Neuronal stem cell (in vitro differentiated cells): ENCODE measurements at regions not wholly inside any gene's neighbourhood (a gene's known extent, or its start where the extent isn't known, plus 50 kb on each side); places are given as distances from the start of the nearest gene placed in this dataset.

Source experiments
- DNase-seq: peaks from one replicate; pipeline ENCODE4 v3.0.0-alpha.2; 2013; ENCODE audit warnings: low spot score
- H2AFZ ChIP-seq: one replicate; pipeline ENCODE4 v1.6.1; 2013; ENCODE audit warnings: mild to moderate bottlenecking, low read length, inconsistent platforms
- H2AK5ac ChIP-seq: 2 replicates; pipeline ENCODE4 v1.6.1; 2013; ENCODE audit warnings: low read depth, mild to moderate bottlenecking, inconsistent platforms, low read length, moderate library complexity, mixed read lengths
- H2BK120ac ChIP-seq: 2 replicates; pipeline ENCODE4 v1.6.1; 2013; ENCODE audit warnings: low read depth, mild to moderate bottlenecking, inconsistent platforms, low read length, moderate library complexity, mixed read lengths
- H2BK12ac ChIP-seq: one replicate; pipeline ENCODE4 v1.6.1; 2013; ENCODE audit warnings: low read length, inconsistent platforms
- H2BK15ac ChIP-seq: 2 replicates; pipeline ENCODE4 v1.6.1; 2013; ENCODE audit warnings: mild to moderate bottlenecking, low read length, inconsistent platforms, mixed read lengths
- H2BK5ac ChIP-seq: one replicate; pipeline ENCODE4 v1.6.1; 2013; ENCODE audit warnings: inconsistent platforms, mild to moderate bottlenecking, low read length, moderate library complexity
- H3K14ac ChIP-seq: one replicate; pipeline ENCODE4 v1.6.1; 2013; ENCODE audit warnings: low read length, inconsistent platforms
- H3K18ac ChIP-seq: 2 replicates; pipeline ENCODE4 v1.6.1; 2013; ENCODE audit warnings: low read length, inconsistent platforms
- H3K23ac ChIP-seq: 2 replicates; pipeline ENCODE4 v1.6.1; 2013; ENCODE audit warnings: low read depth, mild to moderate bottlenecking, mixed read lengths, low read length, inconsistent platforms; ENCODE audit not compliant: poor library complexity
- H3K27ac ChIP-seq: replicated peaks from 3 replicates; pipeline ENCODE4 v1.5.1; 2013; ENCODE audit warnings: low read length, inconsistent platforms
- H3K27me3 ChIP-seq, 3 experiments: 2 replicates each; pipeline ENCODE4 v1.6.1; 2013; ENCODE audit warnings: low read length in 3 of 3, mild to moderate bottlenecking in 2 of 3, inconsistent platforms in 1 of 3, low read depth in 1 of 3, mixed read lengths in 1 of 3, moderate library complexity in 1 of 3; ENCODE audit not compliant: control insufficient read depth in 3 of 3, insufficient read depth in 3 of 3
- H3K36me3 ChIP-seq, 2 donors: replicated peaks in 1 of 2; 2 replicates each; pipeline ENCODE4 v1.6.1; 2013; ENCODE audit warnings: low read length in 2 of 2; ENCODE audit not compliant: control insufficient read depth in 2 of 2, insufficient read depth in 2 of 2
- H3K4ac ChIP-seq: 2 replicates; pipeline ENCODE4 v1.6.1; 2013; ENCODE audit warnings: inconsistent platforms, mild to moderate bottlenecking, low read length, moderate library complexity
- H3K4me1 ChIP-seq, 2 donors: 1 replicate in 1 of 2; 2 replicates in 1 of 2; pipeline ENCODE4 v1.6.1; 2013; ENCODE audit warnings: low read length in 2 of 2, low read depth in 1 of 2; ENCODE audit not compliant: control insufficient read depth in 2 of 2, insufficient read depth in 1 of 2
- H3K4me2 ChIP-seq: one replicate; pipeline ENCODE4 v1.6.1; 2013; ENCODE audit warnings: mild to moderate bottlenecking, low read length, inconsistent platforms; ENCODE audit not compliant: insufficient read depth, poor library complexity, severe bottlenecking
- H3K4me3 ChIP-seq, 2 donors: 2 replicates each; pipeline ENCODE4 v1.5.1; 2013; ENCODE audit warnings: low read length in 2 of 2, mild to moderate bottlenecking in 2 of 2, inconsistent platforms in 1 of 2, moderate library complexity in 1 of 2
- H3K79me1 ChIP-seq: one replicate; pipeline ENCODE4 v1.6.1; 2013; ENCODE audit warnings: low read depth, mild to moderate bottlenecking, inconsistent platforms, low read length, moderate library complexity
- H3K9ac ChIP-seq: one replicate; pipeline ENCODE4 v1.6.1; 2013; ENCODE audit warnings: mild to moderate bottlenecking, low read depth, low read length, inconsistent platforms; ENCODE audit not compliant: poor library complexity
- H3K9me3 ChIP-seq, 2 donors: replicated peaks in 1 of 2; 2 replicates each; pipeline versions ENCODE3 to v1.6.1; 2013; ENCODE audit warnings: low read length in 2 of 2, mild to moderate bottlenecking in 2 of 2, inconsistent platforms in 1 of 2, low read depth in 1 of 2, mixed read lengths in 1 of 2, moderate library complexity in 1 of 2; ENCODE audit not compliant: control insufficient read depth in 2 of 2, insufficient read depth in 1 of 2
- H4K8ac ChIP-seq: one replicate; pipeline ENCODE4 v1.6.1; 2013; ENCODE audit warnings: low read depth, mild to moderate bottlenecking, inconsistent platforms, low read length, moderate library complexity
- H4K91ac ChIP-seq: one replicate; pipeline ENCODE4 v1.6.1; 2013; ENCODE audit warnings: low read length, low read depth, mild to moderate bottlenecking, inconsistent platforms; ENCODE audit not compliant: poor library complexity
- WGBS, 2 donors: extraction: QIAGEN DNeasy Blood & Tissue Kit; methylation state at CpG; one replicate each; pipeline ENCODE4 v1.1.7; 2013; ENCODE audit warnings: missing lambda C conversion rate in 2 of 2, mixed read lengths in 1 of 2; ENCODE audit not compliant: insufficient read length in 2 of 2, insufficient replicate concordance in 1 of 2; ENCODE audit errors: extremely low coverage in 2 of 2; 5-methylcytosine and 5-hydroxymethylcytosine counted together

DNA sequence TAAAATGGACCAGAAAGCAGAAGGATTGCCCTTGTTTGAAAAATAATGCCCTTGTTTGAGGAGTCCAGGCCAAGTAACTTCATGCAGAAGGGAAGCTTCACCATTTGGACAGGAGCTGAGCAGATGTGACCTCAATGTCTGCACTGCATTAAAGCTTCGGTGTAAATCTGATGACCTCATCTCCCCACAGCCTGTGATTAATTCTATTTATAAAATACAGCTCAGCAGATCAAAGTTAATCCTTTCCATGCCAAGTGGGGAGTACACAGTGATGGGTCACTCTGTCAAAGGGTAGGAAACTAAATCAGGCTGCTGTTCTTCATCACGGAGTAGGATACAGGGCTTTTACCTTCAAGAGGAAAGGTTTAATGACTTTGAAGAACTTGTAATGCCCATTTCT, 533.7 kb downstream of the RPS29 start:
- Histone ChIP-seq H2AFZ (no peak overlapping the region), H2BK15ac (no peak overlapping the region), H2BK120ac (no peak overlapping the region), H2BK5ac (no peak overlapping the region), H3K9ac (no peak overlapping the region), H3K18ac (no peak overlapping the region), H4K91ac (no peak overlapping the region), H3K4me2 (no peak overlapping the region), H3K9me3 (no peaks in the 10 kb centered on the region), H2BK12ac (no peak overlapping the region), H3K4me3 (no peak overlapping the region), H4K8ac (no peak overlapping the region), H3K4ac (no peak overlapping the region), H3K27ac (no peak overlapping the region), H3K23ac (no peak overlapping the region), H3K27me3 (no peaks in the 10 kb centered on the region), H3K36me3 (no peaks in the 10 kb centered on the region), H2AK5ac (no peak overlapping the region), H3K14ac (no peak overlapping the region), H3K4me1 (peaks cover 0 to 3% of the 10 kb centered on the region in 2 donors), H3K79me1 (no peaks in the 10 kb centered on the region)
- DNase-seq, result no peak
- no CpG with 5 or more reads among the region's 2 CpGs for WGBS, 2 donors

DNA sequence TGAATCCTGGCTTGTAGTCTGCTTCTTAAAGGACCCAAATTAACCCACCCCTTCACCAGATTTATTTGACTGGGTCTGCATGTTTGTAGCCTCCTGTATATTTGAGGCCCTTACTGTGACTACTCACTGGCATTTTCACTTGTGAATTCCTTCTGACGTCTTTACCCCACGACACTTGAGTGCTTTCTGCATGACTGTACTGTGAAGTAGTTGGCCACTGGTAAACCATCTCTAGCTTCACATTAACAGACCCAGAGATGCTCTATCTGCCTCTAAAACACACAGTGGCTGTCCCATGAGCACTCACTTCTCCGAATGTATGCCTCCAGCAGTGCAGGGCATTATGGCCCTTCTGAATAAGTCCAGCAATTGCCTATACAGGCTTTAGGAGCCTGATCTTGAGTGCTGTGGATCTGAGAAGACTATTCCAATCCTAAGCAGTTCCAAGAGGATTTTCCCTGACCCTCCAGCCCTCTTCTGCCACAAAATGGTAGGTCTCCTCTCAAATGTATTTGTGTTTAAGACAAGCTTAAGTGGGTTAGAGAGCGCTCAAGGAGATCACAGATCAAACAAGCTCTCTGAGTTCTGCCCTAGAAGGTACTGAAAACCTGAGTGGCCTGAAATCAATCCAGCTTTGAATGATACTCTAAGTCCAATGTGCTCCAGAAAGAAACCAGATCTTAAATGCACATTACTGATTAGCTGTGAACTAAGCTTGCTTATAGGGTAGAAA, 534.7 kb downstream of the RPS29 start:
- no peak overlapping the region for H4K8ac ChIP-seq
- H3K27me3 ChIP-seq, result no peaks in the 10 kb centered on the region
- no peak overlapping the region for H3K4me2 ChIP-seq
- H3K4ac ChIP-seq, result no peak overlapping the region
- DNase-seq, result no peak
- H2BK15ac ChIP-seq, result no peak overlapping the region
- no peak overlapping the region for H2AFZ ChIP-seq
- H2BK12ac ChIP-seq, result no peak overlapping the region
- H3K18ac ChIP-seq, result no peak overlapping the region
- H3K9ac ChIP-seq, result no peak overlapping the region
- peaks cover 0 to 3% of the 10 kb centered on the region in 2 donors for H3K4me1 ChIP-seq
- H3K27ac ChIP-seq, result no peak overlapping the region
- H3K9me3 ChIP-seq, result no peaks in the 10 kb centered on the region
- H2BK5ac ChIP-seq, result no peak overlapping the region
- H2AK5ac ChIP-seq, result no peak overlapping the region
- no peak overlapping the region for H3K23ac ChIP-seq
- no peak overlapping the region for H4K91ac ChIP-seq
- no peaks in the 10 kb centered on the region for H3K36me3 ChIP-seq
- H2BK120ac ChIP-seq, result no peak overlapping the region
- no peaks in the 10 kb centered on the region for H3K79me1 ChIP-seq
- H3K14ac ChIP-seq, result no peak overlapping the region
- WGBS, 2 donors, result no CpG with 5 or more reads among the region's 4 CpGs
- no peak overlapping the region for H3K4me3 ChIP-seq

DNA sequence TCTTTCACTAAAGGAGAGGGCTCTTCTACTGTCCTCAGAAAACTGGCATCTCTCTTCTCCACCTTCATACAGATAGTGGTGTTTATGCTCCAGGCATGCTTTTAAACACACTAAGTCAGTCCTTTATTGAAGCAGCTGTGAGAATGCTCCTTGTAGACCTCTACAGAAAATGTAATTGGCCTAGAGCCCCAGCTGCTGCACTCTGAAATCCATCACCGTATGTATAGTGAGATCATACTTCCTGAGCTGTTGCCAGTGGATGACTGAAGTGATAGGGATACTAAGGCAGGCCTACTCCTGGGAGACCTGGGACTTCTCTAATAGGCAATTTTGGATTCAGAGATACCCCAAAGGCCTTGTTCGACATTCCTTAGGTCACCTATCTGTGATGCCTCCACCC, 535.4 kb downstream of the RPS29 start:
- no peak overlapping the region for H2BK12ac ChIP-seq
- H3K27ac ChIP-seq, result no peak overlapping the region
- DNase-seq, result no peak
- H2BK5ac ChIP-seq, result no peak overlapping the region
- no peaks in the 10 kb centered on the region for H3K36me3 ChIP-seq
- no peaks in the 10 kb centered on the region for H3K9me3 ChIP-seq
- H3K27me3 ChIP-seq, result no peaks in the 10 kb centered on the region
- H3K14ac ChIP-seq, result no peak overlapping the region
- H3K4me3 ChIP-seq, result no peak overlapping the region
- no peak overlapping the region for H3K23ac ChIP-seq
- no peak overlapping the region for H3K4ac ChIP-seq
- H3K4me1 ChIP-seq, result peaks cover 0 to 3% of the 10 kb centered on the region in 2 donors
- no peak overlapping the region for H2BK120ac ChIP-seq
- no peak overlapping the region for H3K18ac ChIP-seq
- H2AK5ac ChIP-seq, result no peak overlapping the region
- no peak overlapping the region for H4K91ac ChIP-seq
- no peak overlapping the region for H3K9ac ChIP-seq
- H3K4me2 ChIP-seq, result no peak overlapping the region
- H3K79me1 ChIP-seq, result no peaks in the 10 kb centered on the region
- no peak overlapping the region for H2BK15ac ChIP-seq
- H4K8ac ChIP-seq, result no peak overlapping the region
- WGBS, 2 donors, result no CpG with 5 or more reads among the region's 2 CpGs
- H2AFZ ChIP-seq, result no peak overlapping the region

DNA sequence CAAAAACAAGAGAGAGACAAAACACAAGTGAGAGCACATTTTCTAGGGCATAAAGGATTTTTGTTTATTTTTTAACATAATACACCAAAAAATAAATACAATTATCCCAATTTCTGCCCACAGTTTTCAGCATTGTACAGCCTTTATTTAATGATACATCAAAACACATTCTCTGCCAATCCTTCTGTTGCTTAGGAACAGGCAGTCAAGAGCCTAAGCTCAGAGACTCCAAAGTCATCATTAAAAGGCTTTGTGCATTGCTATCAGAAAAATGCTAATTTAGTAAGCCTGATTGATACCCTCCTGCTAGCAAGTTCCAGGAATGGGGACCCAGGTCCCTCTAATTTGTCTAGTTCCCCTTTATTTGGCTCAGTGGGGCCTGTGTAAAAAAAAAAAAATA, 536.5 kb downstream of the RPS29 start:
- Histone ChIP-seq H3K23ac (no peak overlapping the region), H3K36me3 (no peaks in the 10 kb centered on the region), H3K4me3 (no peak overlapping the region), H2AK5ac (no peak overlapping the region), H3K4ac (no peak overlapping the region), H3K9me3 (no peaks in the 10 kb centered on the region), H3K27me3 (no peaks in the 10 kb centered on the region), H3K9ac (no peak overlapping the region), H2AFZ (no peak overlapping the region), H3K79me1 (no peaks in the 10 kb centered on the region), H2BK15ac (no peak overlapping the region), H2BK5ac (no peak overlapping the region), H3K14ac (no peak overlapping the region), H4K8ac (no peak overlapping the region), H2BK120ac (no peak overlapping the region), H2BK12ac (no peak overlapping the region), H3K18ac (no peak overlapping the region), H3K27ac (no peak overlapping the region), H4K91ac (no peak overlapping the region), H3K4me1 (peaks cover 0 to 3% of the 10 kb centered on the region in 2 donors), H3K4me2 (no peak overlapping the region)
- no peak for DNase-seq
